ENCODE measurements at regions not wholly inside any gene's neighbourhood (a gene's known extent, or its start where the extent isn't known, plus 50 kb on each side); places are given as distances from the start of the nearest gene placed in this dataset.
"Not testable (repeated sequence)": the region's sequence is repeated elsewhere in the genome, so short reads cannot be mapped to it uniquely, and the experiment has no call there.

DNA sequence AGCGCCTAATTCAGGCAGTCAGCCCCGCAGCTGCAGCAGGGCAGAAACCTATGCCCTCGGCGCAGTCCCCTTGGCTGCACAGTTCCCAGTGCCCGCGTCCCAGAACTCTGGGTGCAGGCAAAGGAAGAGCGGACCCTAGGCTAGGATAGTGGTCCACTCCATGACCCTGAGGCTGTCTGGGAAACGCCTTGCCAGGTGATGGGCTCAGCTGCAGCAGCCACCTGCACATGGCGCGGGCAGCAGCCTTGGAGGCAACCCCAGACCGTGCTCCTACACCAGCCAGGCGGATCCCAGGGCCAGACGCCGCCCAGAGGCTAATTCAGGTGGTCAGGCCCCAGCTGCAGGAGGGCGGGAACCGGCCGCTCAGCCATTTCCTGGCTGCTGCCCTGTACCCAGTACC lies 83.0 kb downstream of the POTEC start:
- DNase-seq (ENCODE audit: low read depth in 1 of 2, low spot score in 1 of 2); in situ Hi-C loops (cut with HindIII; ENCODE audit: low pct_unique_long_range_greater_than_20kb, low sequenced_read_pairs): not testable (repeated sequence)

DNA sequence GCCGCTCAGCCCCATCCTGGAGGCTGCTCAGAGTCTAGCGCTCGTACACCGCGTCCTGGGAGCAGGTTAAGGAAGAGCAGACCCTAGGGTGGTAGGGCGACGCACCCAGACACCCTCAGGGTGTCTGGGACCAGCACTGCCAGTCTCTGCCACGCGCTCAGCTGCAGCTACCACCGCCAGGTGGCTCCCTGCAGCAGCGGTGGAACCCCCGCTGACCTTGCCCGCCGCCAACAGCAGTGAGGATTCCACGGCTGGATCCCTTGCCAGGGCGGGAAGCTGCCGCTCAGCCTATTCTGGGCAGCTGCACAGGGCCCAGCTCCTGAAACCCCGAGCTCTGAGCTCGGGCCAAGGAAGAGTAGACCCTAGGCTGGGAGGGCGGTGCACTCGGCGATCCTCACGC lies 83.6 kb downstream of the POTEC start:
- in situ Hi-C loops (cut with HindIII; ENCODE audit: low pct_unique_long_range_greater_than_20kb, low sequenced_read_pairs); DNase-seq (ENCODE audit: low read depth in 1 of 2, low spot score in 1 of 2): not testable (repeated sequence)

DNA sequence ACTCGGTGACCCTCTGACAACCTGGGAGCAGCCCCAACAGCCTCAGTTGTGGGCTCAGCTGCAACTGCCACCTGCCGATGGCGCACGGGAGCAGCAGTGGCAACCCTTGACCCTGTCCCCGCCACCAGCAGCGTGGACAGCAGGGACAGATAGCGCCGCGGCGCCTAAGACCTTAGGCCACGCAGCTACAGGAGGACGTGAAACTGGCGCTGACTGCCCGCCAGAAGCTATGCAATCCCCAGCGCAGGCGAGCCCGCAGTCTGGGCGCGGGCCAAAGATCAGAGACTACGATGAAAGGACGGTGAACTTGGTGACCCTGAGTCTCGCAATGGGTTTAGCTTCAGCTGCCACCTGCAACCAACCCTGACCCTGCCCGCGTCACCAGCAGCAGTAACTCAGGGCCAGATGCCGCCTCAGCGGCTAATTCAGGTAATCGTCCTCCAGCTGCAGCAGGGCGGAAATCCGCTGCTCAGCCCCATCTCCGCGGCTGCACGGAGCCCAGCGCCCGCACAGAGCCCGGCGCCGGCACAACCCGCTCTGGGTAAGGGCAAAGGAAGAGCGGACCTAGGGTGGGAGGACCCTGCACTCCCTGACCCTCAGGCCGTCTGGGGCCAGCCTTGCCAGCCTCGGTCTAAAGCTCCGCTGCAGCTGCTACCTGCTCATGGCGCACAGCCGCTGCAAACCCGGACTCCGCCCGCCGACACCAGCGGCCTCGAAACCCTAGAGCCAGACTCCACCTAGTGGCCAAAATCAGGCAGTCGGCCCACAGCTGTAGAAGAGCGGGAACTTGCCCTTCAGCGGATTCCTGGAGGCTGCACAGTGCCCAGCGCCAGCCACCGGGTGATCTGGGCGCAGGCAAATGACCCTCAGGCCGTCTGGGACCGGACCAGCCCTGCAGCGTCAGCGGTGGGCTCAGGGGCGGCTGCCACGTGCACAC lies 85.1 kb downstream of the POTEC start:
- in situ Hi-C loops (cut with HindIII; ENCODE audit: low pct_unique_long_range_greater_than_20kb, low sequenced_read_pairs) = not testable (repeated sequence)
- peak in 1 of 2 experiments; percentile 27 for DNase-seq (ENCODE audit: low read depth in 1 of 2, low spot score in 1 of 2)

DNA sequence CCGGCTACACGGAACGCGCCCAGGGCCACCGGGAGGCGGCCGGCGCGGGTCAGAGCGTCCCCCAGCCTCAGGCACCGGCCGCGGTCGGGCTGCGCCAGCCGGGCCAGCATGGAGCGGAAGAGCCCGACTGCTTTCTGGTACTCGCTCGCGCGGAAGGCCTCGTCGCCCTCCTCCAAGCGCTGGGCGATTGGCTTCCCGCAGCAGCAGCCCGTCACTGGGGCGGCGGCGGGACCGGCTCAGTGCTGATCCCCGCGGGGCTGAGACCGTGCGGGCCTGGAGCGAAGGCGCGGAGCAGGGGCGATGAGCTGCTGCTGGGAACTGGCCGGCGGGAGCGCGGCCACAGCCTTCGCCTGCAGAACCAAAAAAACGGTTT lies 92.8 kb downstream of the POTEC start:
- in situ Hi-C loops (cut with HindIII; ENCODE audit: low pct_unique_long_range_greater_than_20kb, low sequenced_read_pairs); DNase-seq (ENCODE audit: low read depth in 1 of 2, low spot score in 1 of 2): not testable (repeated sequence)

GRCh38 chr18:14449995-14450636 lies 93.3 kb downstream of the POTEC start:
- peak in 1 of 2 experiments; percentile 70 for DNase-seq (ENCODE audit: low read depth in 1 of 2, low spot score in 1 of 2)
- in situ Hi-C loops (cut with HindIII; ENCODE audit: low pct_unique_long_range_greater_than_20kb, low sequenced_read_pairs) = not testable (repeated sequence)

GRCh38 chr18:14449062-14449461 lies 94.3 kb downstream of the POTEC start:
- DNase-seq (ENCODE audit: low read depth in 1 of 2, low spot score in 1 of 2); in situ Hi-C loops (cut with HindIII; ENCODE audit: low pct_unique_long_range_greater_than_20kb, low sequenced_read_pairs): not testable (repeated sequence)

DNA sequence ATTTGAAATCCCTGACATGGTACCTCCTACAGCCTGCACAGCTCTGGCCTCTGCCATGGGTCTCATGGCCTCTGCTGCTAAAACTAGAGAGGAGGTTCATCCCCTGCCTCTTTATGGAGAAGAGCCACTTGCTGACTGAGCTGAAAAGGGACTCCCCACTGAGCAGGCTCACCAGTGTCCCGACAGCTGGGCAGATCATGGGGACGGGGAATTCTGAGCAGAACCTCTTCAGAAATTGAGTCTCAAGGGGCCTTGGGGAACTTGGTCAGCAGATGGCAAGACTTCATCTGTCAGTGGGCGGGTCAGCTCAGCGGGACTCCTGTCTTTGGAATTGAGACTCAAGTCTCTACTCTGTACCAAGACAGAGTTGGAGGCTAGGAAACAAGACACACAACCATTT lies 95.7 kb downstream of the POTEC start:
- in situ Hi-C loops (cut with HindIII; ENCODE audit: low pct_unique_long_range_greater_than_20kb, low sequenced_read_pairs); DNase-seq (ENCODE audit: low read depth in 1 of 2, low spot score in 1 of 2): not testable (repeated sequence)

DNA sequence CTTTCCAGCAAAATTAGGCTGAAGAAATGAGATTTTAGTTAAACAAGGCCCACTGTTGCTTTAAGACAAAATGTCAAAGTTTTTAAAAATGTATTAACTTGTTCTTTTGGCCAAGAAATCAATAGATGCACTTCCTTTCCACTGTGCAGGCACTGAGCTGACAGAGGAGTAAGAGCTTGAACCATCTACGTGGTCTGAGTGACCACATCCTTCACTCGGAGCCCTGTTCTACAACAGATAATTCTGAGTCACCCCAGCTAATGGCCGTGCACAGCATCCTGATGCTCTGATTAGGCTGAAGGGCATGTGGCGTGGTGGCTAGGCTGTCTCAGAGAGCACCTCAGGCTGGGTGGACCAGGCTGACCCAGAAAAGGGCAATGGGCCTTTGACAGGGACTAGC lies 107.9 kb downstream of the POTEC start:
- in situ Hi-C loops (cut with HindIII; ENCODE audit: low pct_unique_long_range_greater_than_20kb, low sequenced_read_pairs); DNase-seq (ENCODE audit: low read depth in 1 of 2, low spot score in 1 of 2): not testable (repeated sequence)

- DNase-seq (ENCODE audit: low read depth in 1 of 2, low spot score in 1 of 2); in situ Hi-C loops (cut with HindIII; ENCODE audit: low pct_unique_long_range_greater_than_20kb, low sequenced_read_pairs): not testable (repeated sequence)
Observed at GRCh38 chr18:14432371-14432770, 111.0 kb downstream of the POTEC start.

DNA sequence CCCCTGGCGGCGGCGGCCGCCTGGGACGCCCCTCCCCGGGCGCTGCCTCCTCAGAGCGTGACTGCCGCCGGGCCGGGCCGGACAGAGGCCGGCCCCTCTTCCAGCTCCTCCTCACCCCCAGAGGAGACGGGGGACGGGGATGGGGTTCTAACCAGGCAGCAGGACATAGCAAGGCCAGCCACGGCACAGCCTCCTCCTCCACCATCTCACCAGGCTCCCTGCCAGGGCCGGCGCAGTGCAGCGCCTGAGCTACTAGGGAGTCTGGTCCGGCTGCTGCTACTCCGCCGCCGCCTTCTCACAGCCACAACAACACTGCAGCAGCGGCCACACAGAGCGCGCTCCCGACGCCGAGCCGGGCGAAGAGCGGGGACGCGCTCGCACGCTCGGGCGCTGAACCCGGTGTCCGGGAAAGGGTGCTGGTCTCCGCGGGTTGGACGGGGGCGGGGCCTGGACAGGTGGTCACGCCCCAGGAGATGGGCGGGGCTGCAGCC lies 112.3 kb downstream of the POTEC start:
- in situ Hi-C loops (cut with HindIII; ENCODE audit: low pct_unique_long_range_greater_than_20kb, low sequenced_read_pairs) = not testable (repeated sequence)
- DNase-seq (ENCODE audit: low read depth in 1 of 2, low spot score in 1 of 2) = peak; percentile 28 to 93

DNA sequence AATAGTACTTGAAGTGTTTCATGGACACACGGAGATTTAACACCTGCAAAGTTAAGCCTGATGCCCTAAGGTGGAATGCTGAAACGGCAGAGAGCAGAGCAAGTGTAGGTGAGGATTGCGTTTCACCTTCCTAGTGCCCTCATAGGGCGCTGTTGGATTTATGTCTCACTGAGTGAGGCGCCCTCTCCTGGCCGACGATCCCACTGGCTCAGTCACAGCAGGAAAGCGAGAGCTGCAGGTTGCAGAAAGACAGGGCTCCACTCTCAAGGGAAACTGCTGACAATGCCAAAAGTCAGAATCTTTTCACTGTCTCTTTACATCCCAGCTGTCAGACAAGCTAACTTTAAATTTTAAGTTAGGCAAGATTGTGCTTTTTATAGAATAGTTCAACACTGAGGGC lies 127.6 kb downstream of the POTEC start:
- in situ Hi-C loops (cut with HindIII; ENCODE audit: low pct_unique_long_range_greater_than_20kb, low sequenced_read_pairs) = not testable (repeated sequence)
- DNase-seq (ENCODE audit: low read depth in 1 of 2, low spot score in 1 of 2) = peak in 1 of 2 experiments; percentile 23

GRCh38 chr18:14415399-14415798 lies 128.0 kb downstream of the POTEC start:
- DNase-seq (ENCODE audit: low read depth in 1 of 2, low spot score in 1 of 2); in situ Hi-C loops (cut with HindIII; ENCODE audit: low pct_unique_long_range_greater_than_20kb, low sequenced_read_pairs): not testable (repeated sequence)

- DNase-seq (ENCODE audit: low read depth in 1 of 2, low spot score in 1 of 2); in situ Hi-C loops (cut with HindIII; ENCODE audit: low pct_unique_long_range_greater_than_20kb, low sequenced_read_pairs): not testable (repeated sequence)
Observed at GRCh38 chr18:14395533-14395932, 147.9 kb downstream of the POTEC start.

- in situ Hi-C loops (cut with HindIII; ENCODE audit: low pct_unique_long_range_greater_than_20kb, low sequenced_read_pairs); DNase-seq (ENCODE audit: low read depth in 1 of 2, low spot score in 1 of 2): not testable (repeated sequence)
Observed at GRCh38 chr18:14393563-14394103, 149.8 kb downstream of the POTEC start.

- in situ Hi-C loops (cut with HindIII; ENCODE audit: low pct_unique_long_range_greater_than_20kb, low sequenced_read_pairs); DNase-seq (ENCODE audit: low read depth in 1 of 2, low spot score in 1 of 2): not testable (repeated sequence)
Observed at GRCh38 chr18:14392604-14393003, 150.8 kb downstream of the POTEC start.

DNA sequence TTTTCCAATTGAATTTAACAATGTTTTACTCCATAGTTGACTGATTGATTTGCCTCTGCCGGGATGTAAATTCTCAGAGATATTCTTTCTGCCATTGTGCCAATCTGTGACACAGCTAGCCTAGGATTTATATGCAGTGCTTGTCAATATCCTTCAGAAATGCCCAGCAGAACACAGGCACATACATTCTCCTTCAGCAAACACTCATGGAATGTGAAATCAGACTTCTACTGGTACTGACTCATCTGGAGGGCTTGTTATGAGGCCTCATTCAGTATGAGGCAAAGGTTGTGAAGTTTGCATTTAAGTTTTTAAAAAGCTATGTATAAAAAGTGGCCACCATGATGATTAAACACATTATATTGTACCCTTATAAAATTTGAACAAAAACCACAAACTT lies 158.4 kb downstream of the POTEC start:
- in situ Hi-C loops (cut with HindIII; ENCODE audit: low pct_unique_long_range_greater_than_20kb, low sequenced_read_pairs); DNase-seq (ENCODE audit: low read depth in 1 of 2, low spot score in 1 of 2): not testable (repeated sequence)

DNA sequence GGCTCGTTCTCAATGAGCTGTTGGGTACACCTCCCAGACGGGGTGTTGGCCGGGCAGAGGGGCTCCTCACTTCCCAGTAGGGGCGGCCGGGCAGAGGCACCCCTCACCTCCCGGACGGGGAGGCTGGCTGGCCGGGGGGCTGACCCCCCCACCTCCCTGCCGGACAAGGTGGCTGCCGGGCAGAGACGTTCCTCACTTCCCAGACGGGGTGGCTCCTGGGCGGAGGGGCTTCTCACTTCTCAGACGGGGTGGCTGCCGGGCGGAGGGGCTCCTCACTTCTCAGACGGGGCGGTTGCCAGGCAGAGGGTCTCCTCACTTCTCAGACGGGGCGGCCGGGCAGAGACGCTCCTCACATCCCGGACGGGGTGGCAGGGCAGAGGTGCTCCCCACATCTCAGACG lies 160.7 kb downstream of the POTEC start:
- in situ Hi-C loops (cut with HindIII; ENCODE audit: low pct_unique_long_range_greater_than_20kb, low sequenced_read_pairs); DNase-seq (ENCODE audit: low read depth in 1 of 2, low spot score in 1 of 2): not testable (repeated sequence)

GRCh38 chr18:14379489-14379888 lies 163.9 kb downstream of the POTEC start:
- in situ Hi-C loops (cut with HindIII; ENCODE audit: low pct_unique_long_range_greater_than_20kb, low sequenced_read_pairs); DNase-seq (ENCODE audit: low read depth in 1 of 2, low spot score in 1 of 2): not testable (repeated sequence)

Measured in T47D (cell line).